OCI-LY7 (cell line): ENCODE measurements at regions not wholly inside any gene's neighbourhood (a gene's known extent, or its start where the extent isn't known, plus 50 kb on each side); places are given as distances from the start of the nearest gene placed in this dataset.

Experiments used
- BruUV-seq: library from RNA; stranded (reverse); fragments of 400-500 nt; replicated peaks from 2 replicates; lab custom pipeline; 2021; lab: Mats Ljungman, UMichigan
- CTCF ChIA-PET: fragments of 300-600 bp; sonication (Branson Sonifier 250); formaldehyde crosslinking; loops from one replicate; lab custom pipeline; 2022; ENCODE audit warnings: antibody characterized with exemption; ENCODE audit not compliant: unreplicated experiment; lab: Charles Lee
- POLR2A ChIA-PET: fragments of 300-600 bp; sonication (Branson Sonifier 250); formaldehyde crosslinking; loops from one replicate; lab custom pipeline; 2022; ENCODE audit warnings: antibody characterized with exemption; lab: Charles Lee
- DNase-seq: peaks from one replicate; pipeline ENCODE4 v3.0.0-alpha.2; 2015; ENCODE audit warnings: low spot score
- H2AFZ ChIP-seq: fragments of 200-600 bp; sonication (generic), shearing (Covaris generic); 2 replicates; pipeline ENCODE4 v1.6.1; 2014; ENCODE audit warnings: mild to moderate bottlenecking, antibody characterized with exemption, low read length, moderate library complexity
- H3K27ac ChIP-seq: fragments of 200-600 bp; sonication (generic); 2 replicates; pipeline ENCODE4 v1.5.1; 2014; ENCODE audit warnings: mixed run types, low read depth, mild to moderate bottlenecking, moderate library complexity, low read length, inconsistent platforms; ENCODE audit not compliant: poor library complexity, severe bottlenecking
- H3K36me3 ChIP-seq: fragments of 200-600 bp; sonication (generic); 2 replicates; pipeline ENCODE4 v1.6.1; 2014; ENCODE audit warnings: mild to moderate bottlenecking, antibody characterized with exemption, low read length, moderate library complexity, mixed read lengths; ENCODE audit not compliant: insufficient read depth
- H3K4me1 ChIP-seq: fragments of 200-600 bp; sonication (generic); 2 replicates; pipeline ENCODE4 v1.5.1; 2014; ENCODE audit warnings: mild to moderate bottlenecking, low read length; ENCODE audit not compliant: insufficient read depth, poor library complexity, severe bottlenecking
- H3K4me2 ChIP-seq: fragments of 200-600 bp; sonication (generic); 2 replicates; pipeline ENCODE4 v1.6.1; 2014; ENCODE audit warnings: mild to moderate bottlenecking, low read length
- H3K4me3 ChIP-seq: fragments of 200-600 bp; sonication (generic); 2 replicates; pipeline ENCODE4 v1.5.1; 2014; ENCODE audit warnings: mild to moderate bottlenecking, low read depth, low read length; ENCODE audit not compliant: poor library complexity, severe bottlenecking
- H3K79me2 ChIP-seq: fragments of 200-600 bp; sonication (generic); 2 replicates; pipeline ENCODE4 v1.6.1; 2016; ENCODE audit warnings: low read depth, mild to moderate bottlenecking, low read length, moderate library complexity, mixed read lengths; ENCODE audit not compliant: insufficient read depth
- H3K9me2 ChIP-seq: fragments of 200-600 bp; sonication (generic); 2 replicates; pipeline ENCODE4 v1.6.1; 2016; ENCODE audit warnings: mild to moderate bottlenecking, low read length, mixed read lengths; ENCODE audit not compliant: insufficient read depth
- H3K9me3 ChIP-seq: fragments of 200-600 bp; sonication (generic); 2 replicates; pipeline ENCODE4 v1.6.1; 2014; ENCODE audit warnings: mild to moderate bottlenecking, mixed run types, low read length, mixed read lengths
- H4K20me1 ChIP-seq: fragments of 200-600 bp; sonication (generic); 2 replicates; pipeline ENCODE4 v1.6.1; 2014; ENCODE audit warnings: mild to moderate bottlenecking, antibody characterized with exemption, low read length, moderate library complexity, mixed read lengths; ENCODE audit not compliant: insufficient read depth
- EZH2phosphoT487 ChIP-seq: fragments of 200-600 bp; sonication (generic); IDR thresholded peaks from 2 replicates; pipeline ENCODE4 v1.6.1; 2018; ENCODE audit warnings: low read depth, borderline replicate concordance, mild to moderate bottlenecking, mixed run types, antibody characterized with exemption, low read length, moderate library complexity, mixed read lengths
- intact Hi-C: fragments of 100-400 bp; cut with micrococcal nuclease; formaldehyde crosslinking; loops from one replicate; pipeline ENCODE4 v1.10.0; 2022; ENCODE audit not compliant: unreplicated experiment
- TF ChIP-seq, protein P1 (sequence below): fragments of 200-600 bp; sonication (generic); conservative IDR thresholded peaks from 2 replicates; pipeline ENCODE4 v1.5.1; 2014; ENCODE audit warnings: mild to moderate bottlenecking, antibody characterized with exemption, low read length, moderate library complexity, mixed read lengths

DNA sequence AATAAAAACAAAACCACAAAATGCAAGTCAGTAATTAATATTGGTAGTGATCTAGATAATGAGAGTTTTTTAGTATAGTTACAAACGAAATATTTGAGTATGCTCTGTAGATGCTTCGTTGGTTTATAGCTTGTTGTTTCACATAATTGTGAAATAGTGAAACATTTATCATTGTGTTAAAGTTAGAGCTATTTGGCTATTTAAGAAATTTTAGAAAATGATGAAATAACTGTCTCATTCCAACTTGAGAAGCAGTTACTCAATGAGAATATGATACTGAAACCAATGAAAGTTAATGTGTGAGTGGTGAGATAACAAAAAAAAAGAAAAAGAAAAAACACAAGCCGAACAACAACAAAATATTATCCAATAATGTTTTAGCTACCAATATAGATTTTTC, 475.6 kb upstream of the ZEB2 start:
- POLR2A ChIA-PET: no interaction called here

DNA sequence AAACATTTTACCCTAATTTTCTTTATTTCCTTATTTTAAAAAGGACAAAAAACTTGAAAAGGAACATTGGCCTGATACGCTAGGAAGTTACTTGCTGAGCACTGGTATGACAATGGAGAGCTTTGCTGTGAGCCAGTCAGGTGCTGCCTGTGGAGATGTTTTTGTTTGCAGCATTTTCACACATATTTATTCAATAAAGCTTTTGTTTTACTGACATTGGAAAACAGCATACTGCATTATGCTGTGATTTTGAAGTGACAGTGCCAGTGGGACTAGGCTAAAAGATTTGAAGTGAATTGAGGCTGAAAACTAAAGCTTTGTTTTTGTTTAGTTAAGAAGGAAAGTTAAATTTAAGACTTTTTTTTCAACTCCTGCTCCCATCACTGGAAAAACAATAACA, 470.7 kb upstream of the ZEB2 start:
- Histone ChIP-seq H3K9me3 (no peaks in the 10 kb centered on the region), H3K9me2 (no peaks in the 10 kb centered on the region), H3K27ac (no peak overlapping the region), H3K4me2 (no peak overlapping the region), H4K20me1 (no peaks in the 10 kb centered on the region), H3K4me3 (no peak overlapping the region), H3K4me1 (no peaks in the 10 kb centered on the region), H3K79me2 (no peaks in the 10 kb centered on the region), H2AFZ (no peak overlapping the region), H3K36me3 (no peaks in the 10 kb centered on the region)
- ChIA-PET CTCF (no interaction called here), POLR2A (interaction anchor here (0.6 kb wide), 2 partner anchors 131 to 1645 kb away, joined by 3 read pairs; no protein-coding TSS in a partner anchor)
- TF ChIP-seq, protein P1, sequence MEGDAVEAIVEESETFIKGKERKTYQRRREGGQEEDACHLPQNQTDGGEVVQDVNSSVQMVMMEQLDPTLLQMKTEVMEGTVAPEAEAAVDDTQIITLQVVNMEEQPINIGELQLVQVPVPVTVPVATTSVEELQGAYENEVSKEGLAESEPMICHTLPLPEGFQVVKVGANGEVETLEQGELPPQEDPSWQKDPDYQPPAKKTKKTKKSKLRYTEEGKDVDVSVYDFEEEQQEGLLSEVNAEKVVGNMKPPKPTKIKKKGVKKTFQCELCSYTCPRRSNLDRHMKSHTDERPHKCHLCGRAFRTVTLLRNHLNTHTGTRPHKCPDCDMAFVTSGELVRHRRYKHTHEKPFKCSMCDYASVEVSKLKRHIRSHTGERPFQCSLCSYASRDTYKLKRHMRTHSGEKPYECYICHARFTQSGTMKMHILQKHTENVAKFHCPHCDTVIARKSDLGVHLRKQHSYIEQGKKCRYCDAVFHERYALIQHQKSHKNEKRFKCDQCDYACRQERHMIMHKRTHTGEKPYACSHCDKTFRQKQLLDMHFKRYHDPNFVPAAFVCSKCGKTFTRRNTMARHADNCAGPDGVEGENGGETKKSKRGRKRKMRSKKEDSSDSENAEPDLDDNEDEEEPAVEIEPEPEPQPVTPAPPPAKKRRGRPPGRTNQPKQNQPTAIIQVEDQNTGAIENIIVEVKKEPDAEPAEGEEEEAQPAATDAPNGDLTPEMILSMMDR: no peak
- TF ChIP-seq EZH2phosphoT487: no peak
- intact Hi-C loops: no loop called here
- BruUV-seq: no TSS peak
- DNase-seq: no peak

More for the DNA sequence above, 475.6 kb upstream of the ZEB2 start:
- Histone ChIP-seq H3K36me3 (no peaks in the 10 kb centered on the region), H3K9me3 (no peaks in the 10 kb centered on the region), H3K79me2 (no peaks in the 10 kb centered on the region), H3K9me2 (no peaks in the 10 kb centered on the region), H3K4me1 (peaks cover 5% of the 10 kb centered on the region), H3K4me2 (no peak overlapping the region), H2AFZ (no peak overlapping the region), H3K27ac (no peak overlapping the region), H4K20me1 (no peaks in the 10 kb centered on the region), H3K4me3 (no peak overlapping the region)
- no peak for DNase-seq
- intact Hi-C loops: no loop called here
- CTCF ChIA-PET: no interaction called here
- TF ChIP-seq EZH2phosphoT487: no peak
- TF ChIP-seq, protein P1: no peak
- no TSS peak for BruUV-seq

DNA sequence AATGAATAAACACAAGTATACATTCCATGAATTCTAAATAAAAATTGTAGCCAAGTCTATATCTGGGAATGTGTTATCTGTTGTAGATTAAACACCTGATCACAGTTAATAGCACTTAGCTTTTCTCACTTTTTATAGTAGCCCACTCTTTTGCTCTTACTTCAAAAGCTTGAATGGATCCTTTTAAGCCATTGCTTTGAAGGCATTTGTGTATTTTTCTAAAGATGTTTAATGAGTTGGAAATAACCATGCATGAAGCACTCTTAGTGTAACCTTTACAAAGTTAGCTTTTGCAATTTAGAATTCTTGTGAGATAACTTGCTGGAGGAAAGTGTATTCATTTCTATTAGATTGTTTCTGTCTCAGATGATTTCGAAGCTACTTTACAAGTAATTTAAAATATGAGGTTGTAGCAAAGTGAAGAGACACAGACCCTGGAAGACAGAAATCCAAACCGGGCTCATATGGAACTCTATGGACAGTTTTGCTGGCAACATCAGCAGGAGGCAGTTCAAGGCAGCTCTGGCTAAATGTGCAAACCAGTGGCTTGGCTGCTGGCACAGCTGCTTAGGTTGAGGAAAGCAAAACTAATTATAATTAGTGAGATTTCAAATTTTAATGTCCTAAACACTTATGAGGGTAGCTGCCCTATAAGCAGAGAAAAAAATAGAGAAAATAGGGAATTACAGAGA, 469.8 kb upstream of the ZEB2 start:
- H3K4me2 ChIP-seq: no peak overlapping the region
- no peak overlapping the region for H2AFZ ChIP-seq
- intact Hi-C loops: no loop called here
- H4K20me1 ChIP-seq: no peaks in the 10 kb centered on the region
- DNase-seq: no peak
- no peaks in the 10 kb centered on the region for H3K9me3 ChIP-seq
- no TSS peak for BruUV-seq
- H3K36me3 ChIP-seq: no peaks in the 10 kb centered on the region
- TF ChIP-seq, protein P1: no peak
- no peak for TF ChIP-seq EZH2phosphoT487
- CTCF ChIA-PET: no interaction called here
- no peak overlapping the region for H3K4me3 ChIP-seq
- POLR2A ChIA-PET: interaction anchor here (0.6 to 0.8 kb wide), 2 partner anchors 102 to 130 kb away, joined by 3 read pairs; no protein-coding TSS in a partner anchor
- no peaks in the 10 kb centered on the region for H3K4me1 ChIP-seq
- no peak overlapping the region for H3K27ac ChIP-seq
- H3K79me2 ChIP-seq: no peaks in the 10 kb centered on the region
- no peaks in the 10 kb centered on the region for H3K9me2 ChIP-seq
